ENCODE measurements at regions not wholly inside any gene's neighbourhood (a gene's known extent, or its start where the extent isn't known, plus 50 kb on each side); places are given as distances from the start of the nearest gene placed in this dataset.

DNA sequence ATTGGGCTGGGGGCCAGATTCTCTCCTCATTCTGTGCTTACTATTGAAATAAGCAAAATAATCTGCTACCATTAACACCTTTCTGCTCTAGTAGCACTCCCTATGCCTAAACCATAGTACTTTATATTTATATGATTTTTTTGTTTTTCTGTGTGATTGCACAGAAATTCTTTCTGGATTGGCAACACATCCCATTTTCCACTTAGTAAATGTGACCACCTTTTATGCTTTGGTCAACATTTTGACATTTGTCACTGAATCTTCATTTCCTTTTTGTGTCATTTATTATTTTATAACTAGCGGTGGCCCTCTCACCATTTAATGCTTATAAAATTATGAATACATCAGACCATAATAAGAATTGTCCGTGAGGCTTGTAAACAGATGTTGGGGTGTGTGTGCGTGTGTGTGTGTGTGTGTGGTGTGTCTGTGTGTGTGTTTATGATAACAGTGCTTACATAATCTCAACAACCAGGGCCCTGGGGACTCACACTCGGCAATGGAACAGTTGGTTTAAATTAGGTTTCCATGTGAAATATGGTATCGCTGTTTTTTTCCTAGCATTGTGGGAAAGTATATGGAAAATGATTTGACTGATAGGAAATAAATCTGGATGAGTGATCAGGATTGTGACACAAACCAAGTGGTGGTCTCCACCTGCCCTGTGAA, 138.9 kb downstream of the NOC3L start:
- POLR2A ChIA-PET, result no interaction called here
- CTCF ChIA-PET, result interaction anchor here (2.4 kb wide), 1 partner anchor 307 kb away, joined by 14 read pairs; no protein-coding TSS in a partner anchor
- no peak for FAIRE-seq

DNA sequence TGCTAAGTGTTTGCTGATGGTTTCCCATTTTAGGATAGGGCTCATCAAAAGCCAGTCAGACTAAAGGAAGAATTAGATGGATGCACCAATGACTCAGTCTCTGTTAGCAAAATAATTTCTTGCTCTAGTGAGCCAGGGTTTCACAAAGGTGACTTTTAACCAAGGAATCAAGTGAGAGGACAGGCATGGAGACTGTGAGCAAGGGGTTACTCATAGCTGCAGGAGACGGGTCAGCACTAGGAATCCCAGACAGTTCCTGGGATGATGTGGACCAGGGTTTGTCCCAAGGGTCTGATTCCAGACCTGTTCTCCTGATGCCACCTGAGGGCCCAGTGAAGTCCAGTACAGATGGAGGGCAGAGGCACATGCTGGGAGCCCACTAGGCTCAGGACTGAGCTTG, 138.1 kb downstream of the NOC3L start:
- Histone ChIP-seq H3K27ac (peak overlapping the region; percentile 45 to 68; a peak in 4 of 6 replicates), H3K9me3 (no peaks in the 10 kb centered on the region), H3K4me1 (peaks cover 25% of the 10 kb centered on the region), H3K4me3 (no peak overlapping the region), H3K4me2 (peak overlapping the region; percentile 23; the same call in 2 of the 3 replicates)
- ATAC-seq (peak; percentile 87 to 89), DNase-seq (ENCODE audit: low read depth in 1 of 2, low spot score in 1 of 2) (peak; percentile 22 to 45), FAIRE-seq (no peak)
- POLR2A ChIA-PET, result no interaction called here
- CTCF ChIA-PET, result interaction anchor here (1.1 to 2.4 kb wide), 5 partner anchors 15 to 308 kb away, joined by 3 to 14 read pairs (median 5); no protein-coding TSS in a partner anchor
- TF ChIP-seq EHMT2 (IDR thresholded peaks at IDR 0.05; ENCODE audit: low read depth) (no peak), HDAC2 (IDR thresholded peaks at IDR 0.05) (no peak), SMC3 (IDR thresholded peaks at IDR 0.05) (no peak; the same call in 2 of the 3 replicates), FOSL2 (IDR thresholded peaks at IDR 0.05) (0 out of 2 replicates have a peak, but pooled peaks have one; percentile 14), FOSL2 (CRISPR knock-in tag; IDR thresholded peaks at IDR 0.05) (0 out of 2 replicates have a peak, but pooled peaks have one; percentile 19), RARB (CRISPR knock-in tag; IDR thresholded peaks at IDR 0.05) (no peak), RAD21 (conservative IDR thresholded peaks at IDR 0.05 in 1 of 2, IDR thresholded peaks at IDR 0.05 in 1 of 2) (peak in 1 of 2 experiments; percentile 13; a peak in 1 of 5 replicates), JUNB (IDR thresholded peaks at IDR 0.05) (peak; percentile 38; the same call in 1 of the 2 replicates)
- TF ChIP-seq, protein P1, sequence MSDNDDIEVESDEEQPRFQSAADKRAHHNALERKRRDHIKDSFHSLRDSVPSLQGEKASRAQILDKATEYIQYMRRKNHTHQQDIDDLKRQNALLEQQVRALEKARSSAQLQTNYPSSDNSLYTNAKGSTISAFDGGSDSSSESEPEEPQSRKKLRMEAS (IDR thresholded peaks at IDR 0.05), result 0 out of 2 replicates have a peak, but pooled peaks have one; percentile 14
- WGBS (ENCODE audit: missing lambda C conversion rate), result 11% methylated on average over 1 of the region's 1 CpG

More for the DNA sequence above, 138.9 kb downstream of the NOC3L start:
- Histone ChIP-seq H3K27ac (peak overlapping the region; percentile 45 to 68; a peak in 4 of 6 replicates), H3K4me1 (peaks cover 25% of the 10 kb centered on the region), H3K4me2 (peak overlapping the region; percentile 23; the same call in 2 of the 3 replicates), H3K4me3 (no peak overlapping the region), H3K9me3 (no peaks in the 10 kb centered on the region)
- ATAC-seq, result no peak
- no peak for DNase-seq (ENCODE audit: low read depth in 1 of 2, low spot score in 1 of 2)
- TF ChIP-seq SMC3 (IDR thresholded peaks at IDR 0.05) (no peak), FOXS1 (CRISPR knock-in tag; IDR thresholded peaks at IDR 0.05) (no peak), CBX8 (IDR thresholded peaks at IDR 0.05) (no peak)
- TF ChIP-seq, protein P2, sequence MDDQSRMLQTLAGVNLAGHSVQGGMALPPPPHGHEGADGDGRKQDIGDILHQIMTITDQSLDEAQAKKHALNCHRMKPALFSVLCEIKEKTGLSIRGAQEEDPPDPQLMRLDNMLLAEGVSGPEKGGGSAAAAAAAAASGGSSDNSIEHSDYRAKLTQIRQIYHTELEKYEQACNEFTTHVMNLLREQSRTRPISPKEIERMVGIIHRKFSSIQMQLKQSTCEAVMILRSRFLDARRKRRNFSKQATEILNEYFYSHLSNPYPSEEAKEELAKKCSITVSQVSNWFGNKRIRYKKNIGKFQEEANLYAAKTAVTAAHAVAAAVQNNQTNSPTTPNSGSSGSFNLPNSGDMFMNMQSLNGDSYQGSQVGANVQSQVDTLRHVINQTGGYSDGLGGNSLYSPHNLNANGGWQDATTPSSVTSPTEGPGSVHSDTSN (IDR thresholded peaks at IDR 0.05), result no peak
- TF ChIP-seq, protein P3, sequence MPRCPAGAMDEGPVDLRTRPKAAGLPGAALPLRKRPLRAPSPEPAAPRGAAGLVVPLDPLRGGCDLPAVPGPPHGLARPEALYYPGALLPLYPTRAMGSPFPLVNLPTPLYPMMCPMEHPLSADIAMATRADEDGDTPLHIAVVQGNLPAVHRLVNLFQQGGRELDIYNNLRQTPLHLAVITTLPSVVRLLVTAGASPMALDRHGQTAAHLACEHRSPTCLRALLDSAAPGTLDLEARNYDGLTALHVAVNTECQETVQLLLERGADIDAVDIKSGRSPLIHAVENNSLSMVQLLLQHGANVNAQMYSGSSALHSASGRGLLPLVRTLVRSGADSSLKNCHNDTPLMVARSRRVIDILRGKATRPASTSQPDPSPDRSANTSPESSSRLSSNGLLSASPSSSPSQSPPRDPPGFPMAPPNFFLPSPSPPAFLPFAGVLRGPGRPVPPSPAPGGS (IDR thresholded peaks at IDR 0.05), result no peak
- WGBS (ENCODE audit: missing lambda C conversion rate), result 69% methylated on average over 5 of the region's 5 CpGs

DNA sequence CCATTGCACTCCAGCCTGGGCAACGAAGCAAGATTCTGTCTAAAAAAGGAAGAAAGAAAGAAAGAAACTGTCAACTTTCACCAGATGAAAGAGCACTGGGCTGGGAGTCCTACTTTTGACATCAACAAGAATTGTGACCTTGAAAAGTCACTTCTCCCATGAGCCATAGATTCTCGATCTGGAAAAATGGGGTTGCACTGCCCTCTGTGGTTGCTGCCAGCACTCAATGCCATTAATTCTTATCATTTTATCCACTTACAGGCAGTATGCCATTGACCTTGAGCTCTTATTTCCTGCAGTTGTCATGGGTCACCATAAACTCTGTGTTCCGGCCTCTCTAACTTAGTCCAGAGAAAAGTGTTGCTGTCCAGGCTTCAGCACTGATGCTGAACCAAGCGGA, 137.2 kb downstream of the NOC3L start:
- DNase-seq (ENCODE audit: low read depth in 1 of 2, low spot score in 1 of 2) (peak; percentile 22 to 45), ATAC-seq (peak in 1 of 2 experiments; percentile 68; a peak in 3 of 6 replicates), FAIRE-seq (no peak)
- Histone ChIP-seq H3K27ac (peak overlapping the region; percentile 31 to 68; a peak in 2 of 6 replicates), H3K4me2 (no peak overlapping the region), H3K4me3 (no peak overlapping the region), H3K4me1 (peaks cover 25% of the 10 kb centered on the region), H3K9me3 (no peaks in the 10 kb centered on the region)
- 77% methylated on average over 4 of the region's 4 CpGs for WGBS (ENCODE audit: missing lambda C conversion rate)
- CTCF ChIA-PET, result interaction anchor here (0.6 to 2.4 kb wide), 8 partner anchors 14 to 309 kb away, joined by 3 to 14 read pairs (median 4); no protein-coding TSS in a partner anchor
- POLR2A ChIA-PET, result no interaction called here
- TF ChIP-seq ZNF302 (CRISPR knock-in tag; IDR thresholded peaks at IDR 0.05) (no peak), TP53 (CRISPR knock-in tag; IDR thresholded peaks at IDR 0.05) (no peak), POLR2A (IDR thresholded peaks at IDR 0.05; ENCODE audit: low read length) (no peak), FOXS1 (CRISPR knock-in tag; IDR thresholded peaks at IDR 0.05) (no peak), RFX5 (IDR thresholded peaks at IDR 0.05) (no peak), BHLHE40 (IDR thresholded peaks at IDR 0.05; ENCODE audit: low read depth, low read length) (no peak), CBX2 (IDR thresholded peaks at IDR 0.05; ENCODE audit: borderline replicate concordance, low read depth) (no peak), NR3C1 (IDR thresholded peaks at IDR 0.05) (no peak), KDM1A (IDR thresholded peaks at IDR 0.05; ENCODE audit: low read depth) (no peak), ESRRA (IDR thresholded peaks at IDR 0.05; ENCODE audit: borderline replicate concordance, low read length) (peak; percentile 79; the same call in 1 of the 2 replicates)
- TF ChIP-seq, protein P4, sequence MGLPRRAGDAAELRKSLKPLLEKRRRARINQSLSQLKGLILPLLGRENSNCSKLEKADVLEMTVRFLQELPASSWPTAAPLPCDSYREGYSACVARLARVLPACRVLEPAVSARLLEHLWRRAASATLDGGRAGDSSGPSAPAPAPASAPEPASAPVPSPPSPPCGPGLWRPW (IDR thresholded peaks at IDR 0.05), result no peak
- TF ChIP-seq, protein P5, sequence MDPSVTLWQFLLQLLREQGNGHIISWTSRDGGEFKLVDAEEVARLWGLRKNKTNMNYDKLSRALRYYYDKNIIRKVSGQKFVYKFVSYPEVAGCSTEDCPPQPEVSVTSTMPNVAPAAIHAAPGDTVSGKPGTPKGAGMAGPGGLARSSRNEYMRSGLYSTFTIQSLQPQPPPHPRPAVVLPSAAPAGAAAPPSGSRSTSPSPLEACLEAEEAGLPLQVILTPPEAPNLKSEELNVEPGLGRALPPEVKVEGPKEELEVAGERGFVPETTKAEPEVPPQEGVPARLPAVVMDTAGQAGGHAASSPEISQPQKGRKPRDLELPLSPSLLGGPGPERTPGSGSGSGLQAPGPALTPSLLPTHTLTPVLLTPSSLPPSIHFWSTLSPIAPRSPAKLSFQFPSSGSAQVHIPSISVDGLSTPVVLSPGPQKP (IDR thresholded peaks at IDR 0.05; ENCODE audit: low read depth, low read length), result no peak
- TF ChIP-seq, protein P3 (IDR thresholded peaks at IDR 0.05), result no peak
- TF ChIP-seq, protein P6, sequence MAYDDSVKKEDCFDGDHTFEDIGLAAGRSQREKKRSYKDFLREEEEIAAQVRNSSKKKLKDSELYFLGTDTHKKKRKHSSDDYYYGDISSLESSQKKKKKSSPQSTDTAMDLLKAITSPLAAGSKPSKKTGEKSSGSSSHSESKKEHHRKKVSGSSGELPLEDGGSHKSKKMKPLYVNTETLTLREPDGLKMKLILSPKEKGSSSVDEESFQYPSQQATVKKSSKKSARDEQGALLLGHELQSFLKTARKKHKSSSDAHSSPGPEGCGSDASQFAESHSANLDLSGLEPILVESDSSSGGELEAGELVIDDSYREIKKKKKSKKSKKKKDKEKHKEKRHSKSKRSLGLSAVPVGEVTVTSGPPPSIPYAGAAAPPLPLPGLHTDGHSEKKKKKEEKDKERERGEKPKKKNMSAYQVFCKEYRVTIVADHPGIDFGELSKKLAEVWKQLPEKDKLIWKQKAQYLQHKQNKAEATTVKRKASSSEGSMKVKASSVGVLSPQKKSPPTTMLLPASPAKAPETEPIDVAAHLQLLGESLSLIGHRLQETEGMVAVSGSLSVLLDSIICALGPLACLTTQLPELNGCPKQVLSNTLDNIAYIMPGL (CRISPR knock-in tag; IDR thresholded peaks at IDR 0.05; ENCODE audit: borderline replicate concordance), result no peak
- TF ChIP-seq, protein P2 (IDR thresholded peaks at IDR 0.05), result no peak

Data from A549 (cell line).